Activated naive CD8-positive, alpha-beta T cell treated with anti-CD3 and anti-CD28 coated beads, Interleukin-2, amount 10 ng/mL, durations not matched to agents 7 days and 5 days (primary cell): ENCODE measurements at regions not wholly inside any gene's neighbourhood (a gene's known extent, or its start where the extent isn't known, plus 50 kb on each side); places are given as distances from the start of the nearest gene placed in this dataset.
A peak's percentile ranks its signal among the peaks of the same experiment; 100 is the strongest.

Experiments
- ATAC-seq: fragments of 150-1000 bp; cut with Tn5 transposase; one replicate; pipeline ENCODE4 v1.10.0; 2021; ENCODE audit warnings: low read depth, moderate library complexity
- POLR2A ChIA-PET: fragments of 350-600 bp; sonication (Branson Sonifier 250); formaldehyde crosslinking; loops from one replicate; lab custom pipeline; 2021; ENCODE audit warnings: antibody characterized with exemption; lab: Charles Lee
- DNase-seq: peaks from one replicate; pipeline ENCODE4 v3.0.0; 2021
- H3K27ac Mint-ChIP-seq: one replicate; pipeline ENCODE4 v1.8.0; 2022; ENCODE audit warnings: mild to moderate bottlenecking, mixed read lengths
- H3K27me3 Mint-ChIP-seq: one replicate; pipeline ENCODE4 v1.8.0; 2022; ENCODE audit warnings: mild to moderate bottlenecking, moderate library complexity, mixed read lengths
- H3K36me3 Mint-ChIP-seq: one replicate; pipeline ENCODE4 v1.8.0; 2021; ENCODE audit warnings: mild to moderate bottlenecking, mixed read lengths
- H3K4me1 Mint-ChIP-seq: one replicate; pipeline ENCODE4 v1.8.0; 2021; ENCODE audit warnings: mixed read lengths
- H3K4me3 Mint-ChIP-seq: one replicate; pipeline ENCODE4 v1.8.0; 2022; ENCODE audit warnings: mild to moderate bottlenecking, moderate library complexity, mixed read lengths
- H3K9me3 Mint-ChIP-seq: one replicate; pipeline ENCODE4 v1.8.0; 2021; ENCODE audit warnings: mixed read lengths

DNA sequence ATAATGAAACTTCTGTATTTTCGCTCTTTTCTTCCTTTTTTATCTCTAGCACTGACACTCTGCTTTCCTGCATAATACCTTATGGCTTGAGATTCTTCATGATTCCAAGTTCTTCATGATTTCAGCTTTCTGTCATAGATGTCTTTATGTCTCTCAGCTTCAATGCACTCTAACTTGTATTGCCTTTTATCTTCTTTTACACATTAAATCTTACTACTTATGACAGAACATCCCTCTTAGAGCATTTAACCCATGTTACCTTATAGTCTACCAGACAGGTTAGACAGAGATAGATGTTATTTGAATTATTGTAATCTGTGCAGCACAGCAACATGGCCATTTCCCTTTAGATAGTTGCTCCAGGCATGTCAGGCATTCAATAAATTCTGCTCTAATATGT is 1475.7 kb upstream of the TMEFF2 start:
- Mint-ChIP-seq H3K27ac (no peak overlapping the region), H3K36me3 (no peaks in the 10 kb centered on the region), H3K4me1 (no peaks in the 10 kb centered on the region), H3K4me3 (no peak overlapping the region), H3K27me3 (no peaks in the 10 kb centered on the region), H3K9me3 (no peaks in the 10 kb centered on the region)
- no peak for DNase-seq
- no peak for ATAC-seq
- POLR2A ChIA-PET: no interaction called here

- Mint-ChIP-seq H3K4me3 (no peak overlapping the region), H3K9me3 (no peaks in the 10 kb centered on the region), H3K27me3 (no peaks in the 10 kb centered on the region), H3K36me3 (no peaks in the 10 kb centered on the region), H3K27ac (no peak overlapping the region), H3K4me1 (no peaks in the 10 kb centered on the region)
- ATAC-seq (no peak), DNase-seq (no peak)
- POLR2A ChIA-PET: no interaction called here
Observed at GRCh38 chr2:193668557-193669323, 1474.0 kb upstream of the TMEFF2 start.

DNA sequence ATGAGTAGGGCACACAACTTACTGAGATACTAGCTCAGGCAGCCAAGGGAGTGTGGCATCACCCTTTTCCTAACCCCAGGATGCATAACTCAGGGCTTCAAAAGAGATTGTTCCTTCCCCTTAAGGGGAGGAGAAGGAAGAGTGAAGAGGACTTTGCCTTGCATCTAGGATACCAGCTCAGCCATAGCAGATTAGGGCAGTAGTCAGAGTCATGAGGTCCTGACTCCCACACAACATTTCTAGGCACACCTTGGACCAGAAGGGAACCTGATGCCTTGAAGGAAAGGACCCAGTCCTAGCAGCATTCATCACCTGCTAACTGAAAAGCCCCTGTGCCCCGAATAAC is 1433.2 kb upstream of the TMEFF2 start:
- Mint-ChIP-seq H3K36me3 (no peaks in the 10 kb centered on the region), H3K9me3 (no peaks in the 10 kb centered on the region), H3K4me3 (no peak overlapping the region), H3K27ac (no peak overlapping the region), H3K27me3 (no peaks in the 10 kb centered on the region), H3K4me1 (no peaks in the 10 kb centered on the region)
- ATAC-seq (no peak), DNase-seq (no peak)
- POLR2A ChIA-PET: no interaction called here

DNA sequence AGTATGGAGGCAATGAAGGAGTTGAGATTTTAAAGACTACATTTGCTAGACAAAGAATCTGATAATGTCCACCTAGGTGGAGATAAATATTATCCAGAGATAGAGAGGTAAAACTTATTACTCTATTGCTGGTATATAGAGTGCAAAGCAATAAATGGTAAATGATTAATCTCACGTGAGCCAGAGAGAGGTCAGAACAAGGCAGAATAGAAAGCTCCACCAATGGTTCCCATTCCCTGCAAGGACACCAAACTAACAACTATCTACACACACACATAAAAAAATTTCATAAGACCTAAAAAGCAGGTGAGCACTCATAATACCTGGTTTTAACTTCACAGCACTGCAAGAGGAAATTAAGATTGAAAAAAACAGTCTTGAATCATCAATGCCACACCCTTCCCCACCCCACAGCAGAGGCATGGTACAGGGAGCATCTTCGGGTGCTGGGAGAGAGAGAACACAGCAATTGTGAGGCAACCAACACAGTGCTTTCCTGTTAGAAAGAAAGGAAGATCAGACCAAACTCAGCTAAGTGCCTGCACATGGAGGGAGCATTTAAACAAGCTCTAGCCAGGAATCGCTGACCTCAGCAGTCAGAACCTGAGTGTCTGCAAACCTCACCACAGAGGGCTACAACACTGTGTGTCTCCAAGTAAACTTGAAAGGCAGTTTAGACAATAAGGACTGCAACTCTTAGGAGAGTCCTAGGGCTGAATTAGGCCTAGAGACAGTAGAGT is 1432.6 kb upstream of the TMEFF2 start:
- H3K4me1 Mint-ChIP-seq: no peaks in the 10 kb centered on the region

GRCh38 chr2:193608451-193608850 is 1413.7 kb upstream of the TMEFF2 start:
- Mint-ChIP-seq H3K4me1 (no peaks in the 10 kb centered on the region), H3K4me3 (no peak overlapping the region), H3K27me3 (no peaks in the 10 kb centered on the region), H3K9me3 (no peaks in the 10 kb centered on the region), H3K36me3 (no peaks in the 10 kb centered on the region), H3K27ac (no peak overlapping the region)
- POLR2A ChIA-PET: no interaction called here
- ATAC-seq (no peak), DNase-seq (no peak)

More for the DNA sequence above, 1432.6 kb upstream of the TMEFF2 start:
- Mint-ChIP-seq H3K4me3 (no peak overlapping the region), H3K36me3 (no peaks in the 10 kb centered on the region), H3K27me3 (no peaks in the 10 kb centered on the region), H3K9me3 (no peaks in the 10 kb centered on the region), H3K27ac (no peak overlapping the region)
- POLR2A ChIA-PET: no interaction called here
- ATAC-seq: no peak
- no peak for DNase-seq

DNA sequence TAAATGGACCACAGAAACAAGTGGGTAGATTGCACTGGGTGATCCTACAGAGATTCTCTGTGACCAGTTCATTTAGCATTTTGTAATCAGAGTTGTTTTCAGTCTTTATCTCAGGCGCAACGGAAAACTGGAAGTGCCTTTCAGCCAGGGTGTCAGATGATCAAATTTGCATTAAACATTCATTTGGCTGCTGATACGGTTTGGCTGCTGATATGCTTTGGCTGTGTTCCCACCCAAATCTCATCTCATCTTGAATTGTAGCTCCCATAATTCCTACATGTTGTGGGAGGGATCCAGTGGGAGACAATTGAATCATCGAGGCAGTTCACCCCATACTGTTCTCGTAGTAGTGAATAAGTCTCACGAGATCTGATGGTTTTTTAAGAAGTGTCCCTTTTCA is 1396.1 kb upstream of the TMEFF2 start:
- Mint-ChIP-seq H3K36me3 (no peaks in the 10 kb centered on the region), H3K4me3 (no peak overlapping the region), H3K27me3 (no peaks in the 10 kb centered on the region), H3K9me3 (no peaks in the 10 kb centered on the region), H3K4me1 (no peaks in the 10 kb centered on the region), H3K27ac (no peak overlapping the region)
- ATAC-seq: no peak
- POLR2A ChIA-PET: no interaction called here
- DNase-seq: no peak

GRCh38 chr2:193584522-193584938 is 1389.8 kb upstream of the TMEFF2 start:
- no peak overlapping the region for H3K4me3 Mint-ChIP-seq

GRCh38 chr2:193583638-193584400 is 1389.1 kb upstream of the TMEFF2 start:
- no peak overlapping the region for H3K4me3 Mint-ChIP-seq
- H3K9me3 Mint-ChIP-seq: no peaks in the 10 kb centered on the region
- no peaks in the 10 kb centered on the region for H3K27me3 Mint-ChIP-seq
- POLR2A ChIA-PET: no interaction called here
- ATAC-seq (no peak), DNase-seq (no peak)
- no peaks in the 10 kb centered on the region for H3K36me3 Mint-ChIP-seq
- no peaks in the 10 kb centered on the region for H3K4me1 Mint-ChIP-seq
- no peak overlapping the region for H3K27ac Mint-ChIP-seq

More at GRCh38 chr2:193584522-193584938, 1389.8 kb upstream of the TMEFF2 start:
- peak; percentile 65 for ATAC-seq
- Mint-ChIP-seq H3K4me1 (no peaks in the 10 kb centered on the region), H3K27ac (no peak overlapping the region), H3K27me3 (no peaks in the 10 kb centered on the region), H3K36me3 (no peaks in the 10 kb centered on the region), H3K9me3 (no peaks in the 10 kb centered on the region)
- POLR2A ChIA-PET: no interaction called here
- DNase-seq: no peak

- no peak for DNase-seq
- Mint-ChIP-seq H3K27ac (no peak overlapping the region), H3K36me3 (no peaks in the 10 kb centered on the region), H3K27me3 (no peaks in the 10 kb centered on the region), H3K4me1 (no peaks in the 10 kb centered on the region), H3K9me3 (no peaks in the 10 kb centered on the region), H3K4me3 (no peak overlapping the region)
- ATAC-seq: no peak
- POLR2A ChIA-PET: no interaction called here
Observed at GRCh38 chr2:193581807-193582206, 1387.1 kb upstream of the TMEFF2 start.

GRCh38 chr2:193580176-193580950 is 1385.6 kb upstream of the TMEFF2 start:
- DNase-seq (no peak), ATAC-seq (no peak)
- no peak overlapping the region for H3K4me3 Mint-ChIP-seq
- POLR2A ChIA-PET: no interaction called here
- H3K27me3 Mint-ChIP-seq: no peaks in the 10 kb centered on the region
- H3K36me3 Mint-ChIP-seq: no peaks in the 10 kb centered on the region
- H3K9me3 Mint-ChIP-seq: no peaks in the 10 kb centered on the region
- no peak overlapping the region for H3K27ac Mint-ChIP-seq
- no peaks in the 10 kb centered on the region for H3K4me1 Mint-ChIP-seq

DNA sequence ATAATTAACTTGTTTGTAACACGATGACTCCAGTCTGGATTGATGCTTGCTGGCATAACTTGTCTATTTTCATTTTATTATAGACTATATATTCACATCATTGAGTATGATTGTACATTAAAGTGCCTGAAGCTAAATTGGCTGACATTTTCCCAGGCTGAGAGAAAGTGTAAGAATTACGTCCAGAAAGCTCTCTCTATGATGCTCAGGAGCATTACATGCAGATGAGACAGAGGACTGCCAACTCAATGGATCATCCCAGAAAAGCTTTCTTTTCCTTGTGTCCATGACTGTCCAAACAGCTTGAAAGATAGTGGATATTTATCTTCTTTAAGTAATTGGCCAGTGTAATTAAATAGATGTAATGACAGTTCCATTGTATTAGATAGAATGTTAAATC is 1372.2 kb upstream of the TMEFF2 start:
- no peaks in the 10 kb centered on the region for H3K27me3 Mint-ChIP-seq
- peaks cover 2% of the 10 kb centered on the region for H3K9me3 Mint-ChIP-seq
- no peaks in the 10 kb centered on the region for H3K4me1 Mint-ChIP-seq
- no peak overlapping the region for H3K4me3 Mint-ChIP-seq
- POLR2A ChIA-PET: no interaction called here
- H3K36me3 Mint-ChIP-seq: no peaks in the 10 kb centered on the region
- ATAC-seq (no peak), DNase-seq (no peak)
- H3K27ac Mint-ChIP-seq: no peak overlapping the region

GRCh38 chr2:193566276-193566675 is 1371.5 kb upstream of the TMEFF2 start:
- H3K36me3 Mint-ChIP-seq: no peaks in the 10 kb centered on the region
- H3K27ac Mint-ChIP-seq: no peak overlapping the region
- H3K4me1 Mint-ChIP-seq: no peaks in the 10 kb centered on the region
- no peak overlapping the region for H3K4me3 Mint-ChIP-seq
- ATAC-seq (no peak), DNase-seq (no peak)
- peaks cover 2% of the 10 kb centered on the region for H3K9me3 Mint-ChIP-seq
- POLR2A ChIA-PET: no interaction called here
- H3K27me3 Mint-ChIP-seq: no peaks in the 10 kb centered on the region

- H3K36me3 Mint-ChIP-seq: no peaks in the 10 kb centered on the region
- H3K9me3 Mint-ChIP-seq: no peaks in the 10 kb centered on the region
- H3K4me1 Mint-ChIP-seq: no peaks in the 10 kb centered on the region
- no peaks in the 10 kb centered on the region for H3K27me3 Mint-ChIP-seq
- POLR2A ChIA-PET: no interaction called here
- DNase-seq (no peak), ATAC-seq (no peak)
- H3K27ac Mint-ChIP-seq: no peak overlapping the region
- H3K4me3 Mint-ChIP-seq: no peak overlapping the region
Observed at GRCh38 chr2:193562031-193562430, 1367.3 kb upstream of the TMEFF2 start.
